SK-N-SH treated with all-trans-retinoic acid at 6 μM for 48 hours (cell line): ENCODE measurements at regions not wholly inside any gene's neighbourhood (a gene's known extent, or its start where the extent isn't known, plus 50 kb on each side); places are given as distances from the start of the nearest gene placed in this dataset.

Experiments
- ATAC-seq: fragments of 200-7000 bp; cut with Tn5 transposase; 3 replicates; pipeline ENCODE4 v1.9.1; 2020; ENCODE audit warnings: mild to moderate bottlenecking, moderate library complexity
- ARNTL ChIP-seq: fragments of 450-650 bp; formaldehyde crosslinking; IDR thresholded peaks from 2 replicates; pipeline ENCODE4 v1.5.0; 2020; ENCODE audit warnings: low read depth, mild to moderate bottlenecking, moderate library complexity, borderline replicate concordance
- BACH2 ChIP-seq: fragments of 250-450 bp; sonication (Bioruptor Pico); IDR thresholded peaks from 2 replicates; pipeline ENCODE4 v1.9.0; 2021; ENCODE audit warnings: mild to moderate bottlenecking, borderline replicate concordance
- CSDC2 ChIP-seq: fragments of 250-450 bp; sonication (Bioruptor Pico); IDR thresholded peaks from 2 replicates; pipeline ENCODE4 v1.5.0; 2020; ENCODE audit warnings: mild to moderate bottlenecking, moderate library complexity
- GLIS3 ChIP-seq: fragments of 250-450 bp; sonication (Bioruptor Pico); IDR thresholded peaks from 2 replicates; pipeline ENCODE4 v1.5.0; 2020; ENCODE audit warnings: mild to moderate bottlenecking, moderate library complexity
- ISL1 ChIP-seq: fragments of 250-450 bp; sonication (Bioruptor Pico); IDR thresholded peaks from 2 replicates; pipeline ENCODE4 v2.1.2; 2022; ENCODE audit warnings: mild to moderate bottlenecking, moderate library complexity
- OSR1 ChIP-seq: fragments of 250-450 bp; sonication (Bioruptor Pico); IDR thresholded peaks from 2 replicates; pipeline ENCODE4 v1.8.0; 2022; ENCODE audit warnings: moderate library complexity, mild to moderate bottlenecking, inconsistent platforms
- PATZ1 ChIP-seq: fragments of 250-450 bp; sonication (Bioruptor Pico); IDR thresholded peaks from 2 replicates; pipeline ENCODE4 v1.8.0; 2020; ENCODE audit warnings: mild to moderate bottlenecking, moderate library complexity, borderline replicate concordance
- PPARA ChIP-seq: fragments of 250-450 bp; sonication (Bioruptor Pico); IDR thresholded peaks from 2 replicates; pipeline ENCODE4 v1.5.0; 2020; ENCODE audit warnings: mild to moderate bottlenecking, borderline replicate concordance
- RARB ChIP-seq: fragments of 250-450 bp; sonication (Bioruptor Pico); IDR thresholded peaks from 2 replicates; pipeline ENCODE4 v1.8.0; 2021; ENCODE audit warnings: mild to moderate bottlenecking, moderate library complexity
- SNAI2 ChIP-seq: fragments of 250-450 bp; sonication (Bioruptor Pico); IDR thresholded peaks from 2 replicates; pipeline ENCODE4 v1.5.0; 2020; ENCODE audit warnings: mild to moderate bottlenecking, moderate library complexity
- TOX ChIP-seq: fragments of 250-450 bp; sonication (Bioruptor Pico); IDR thresholded peaks from 2 replicates; pipeline ENCODE4 v1.8.0; 2021; ENCODE audit warnings: mild to moderate bottlenecking, moderate library complexity, borderline replicate concordance
- ZC3H10 ChIP-seq: fragments of 250-450 bp; sonication (Bioruptor Pico); IDR thresholded peaks from 2 replicates; pipeline ENCODE4 v1.5.1; 2021; ENCODE audit warnings: mild to moderate bottlenecking, moderate library complexity
- ZFP3 ChIP-seq: fragments of 250-450 bp; sonication (Bioruptor Pico); IDR thresholded peaks from 2 replicates; pipeline ENCODE4 v1.5.0; 2020; ENCODE audit warnings: mild to moderate bottlenecking, moderate library complexity
- ZFP30 ChIP-seq: fragments of 450-650 bp; formaldehyde crosslinking; IDR thresholded peaks from 2 replicates; pipeline ENCODE4 v1.5.0; 2022; ENCODE audit warnings: mild to moderate bottlenecking, moderate library complexity
- ZNF565 ChIP-seq: fragments of 450-650 bp; formaldehyde crosslinking; conservative IDR thresholded peaks from 2 replicates; pipeline ENCODE4 v1.5.0; 2020; ENCODE audit warnings: low read depth, mild to moderate bottlenecking, moderate library complexity
- ZNF70 ChIP-seq: fragments of 450-650 bp; formaldehyde crosslinking; IDR thresholded peaks from 2 replicates; pipeline ENCODE4 v1.5.0; 2020; ENCODE audit warnings: mild to moderate bottlenecking, moderate library complexity
- ZNF8 ChIP-seq: fragments of 450-650 bp; formaldehyde crosslinking; IDR thresholded peaks from 2 replicates; pipeline ENCODE4 v1.5.0; 2020; ENCODE audit warnings: mild to moderate bottlenecking, moderate library complexity
- TF ChIP-seq, protein P1 (sequence below): fragments of 250-450 bp; sonication (Bioruptor Pico); IDR thresholded peaks from 2 replicates; pipeline ENCODE4 v1.8.0; 2021; ENCODE audit warnings: low read depth, mild to moderate bottlenecking, moderate library complexity, borderline replicate concordance

DNA sequence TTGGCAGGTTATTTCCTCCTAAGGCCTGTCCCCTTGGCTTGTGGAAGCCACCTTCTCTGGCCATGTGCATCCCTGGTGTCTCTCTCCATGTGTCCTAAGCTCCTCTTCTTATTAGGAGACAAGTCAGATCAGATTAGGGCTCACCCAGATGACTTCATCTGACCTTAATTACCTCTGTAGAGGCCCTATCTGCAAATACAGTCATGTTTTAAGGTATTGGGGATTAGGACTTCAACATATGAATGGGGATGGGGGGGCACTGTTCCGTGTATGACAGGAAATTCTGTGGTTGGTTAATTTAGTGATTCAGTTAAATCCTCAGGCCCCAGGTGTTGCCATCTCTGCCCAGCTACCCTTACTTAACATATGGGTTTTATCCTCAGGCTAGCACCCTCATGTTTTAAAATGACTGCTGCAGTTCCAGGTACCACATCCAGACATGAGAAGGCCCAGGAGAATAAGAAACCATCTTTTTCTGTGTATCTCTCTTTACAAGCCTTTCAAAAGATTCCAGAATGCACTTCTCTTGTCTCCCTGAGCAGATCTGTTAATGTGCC, 51.9 kb upstream of the RAI14 start:
- ATAC-seq, result no peak
- TF ChIP-seq PPARA, result no peak
- no peak for TF ChIP-seq BACH2 (CRISPR knock-in tag)
- TF ChIP-seq ARNTL, result no peak
- no peak for TF ChIP-seq CSDC2 (CRISPR knock-in tag)
- no peak for TF ChIP-seq ISL1 (CRISPR knock-in tag)
- no peak for TF ChIP-seq TOX (CRISPR knock-in tag)
- TF ChIP-seq GLIS3, result no peak
- TF ChIP-seq ZNF70 (CRISPR knock-in tag), result no peak
- TF ChIP-seq ZNF565 (CRISPR knock-in tag), result no peak
- TF ChIP-seq ZFP30, result no peak

GRCh38 chr5:34606101-34606500, 50.0 kb upstream of the RAI14 start:
- no peak for ATAC-seq

More at GRCh38 chr5:34606101-34606500, 50.0 kb upstream of the RAI14 start:
- no peak for TF ChIP-seq ZFP3 (CRISPR knock-in tag)
- TF ChIP-seq, protein P1, sequence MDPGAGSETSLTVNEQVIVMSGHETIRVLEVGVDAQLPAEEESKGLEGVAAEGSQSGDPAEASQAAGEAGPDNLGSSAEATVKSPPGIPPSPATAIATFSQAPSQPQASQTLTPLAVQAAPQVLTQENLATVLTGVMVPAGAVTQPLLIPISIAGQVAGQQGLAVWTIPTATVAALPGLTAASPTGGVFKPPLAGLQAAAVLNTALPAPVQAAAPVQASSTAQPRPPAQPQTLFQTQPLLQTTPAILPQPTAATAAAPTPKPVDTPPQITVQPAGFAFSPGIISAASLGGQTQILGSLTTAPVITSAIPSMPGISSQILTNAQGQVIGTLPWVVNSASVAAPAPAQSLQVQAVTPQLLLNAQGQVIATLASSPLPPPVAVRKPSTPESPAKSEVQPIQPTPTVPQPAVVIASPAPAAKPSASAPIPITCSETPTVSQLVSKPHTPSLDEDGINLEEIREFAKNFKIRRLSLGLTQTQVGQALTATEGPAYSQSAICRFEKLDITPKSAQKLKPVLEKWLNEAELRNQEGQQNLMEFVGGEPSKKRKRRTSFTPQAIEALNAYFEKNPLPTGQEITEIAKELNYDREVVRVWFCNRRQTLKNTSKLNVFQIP (CRISPR knock-in tag), result no peak
- TF ChIP-seq RARB, result no peak
- TF ChIP-seq GLIS3, result no peak
- TF ChIP-seq PATZ1 (CRISPR knock-in tag), result no peak
- TF ChIP-seq ZC3H10 (CRISPR knock-in tag), result no peak
- no peak for TF ChIP-seq CSDC2 (CRISPR knock-in tag)
- no peak for TF ChIP-seq OSR1
- no peak for TF ChIP-seq SNAI2 (CRISPR knock-in tag)
- no peak for TF ChIP-seq ZNF8
- TF ChIP-seq, all 23 proteins: peak for 0
